ENCODE measurements at regions not wholly inside any gene's neighbourhood (a gene's known extent, or its start where the extent isn't known, plus 50 kb on each side); places are given as distances from the start of the nearest gene placed in this dataset.

DNA sequence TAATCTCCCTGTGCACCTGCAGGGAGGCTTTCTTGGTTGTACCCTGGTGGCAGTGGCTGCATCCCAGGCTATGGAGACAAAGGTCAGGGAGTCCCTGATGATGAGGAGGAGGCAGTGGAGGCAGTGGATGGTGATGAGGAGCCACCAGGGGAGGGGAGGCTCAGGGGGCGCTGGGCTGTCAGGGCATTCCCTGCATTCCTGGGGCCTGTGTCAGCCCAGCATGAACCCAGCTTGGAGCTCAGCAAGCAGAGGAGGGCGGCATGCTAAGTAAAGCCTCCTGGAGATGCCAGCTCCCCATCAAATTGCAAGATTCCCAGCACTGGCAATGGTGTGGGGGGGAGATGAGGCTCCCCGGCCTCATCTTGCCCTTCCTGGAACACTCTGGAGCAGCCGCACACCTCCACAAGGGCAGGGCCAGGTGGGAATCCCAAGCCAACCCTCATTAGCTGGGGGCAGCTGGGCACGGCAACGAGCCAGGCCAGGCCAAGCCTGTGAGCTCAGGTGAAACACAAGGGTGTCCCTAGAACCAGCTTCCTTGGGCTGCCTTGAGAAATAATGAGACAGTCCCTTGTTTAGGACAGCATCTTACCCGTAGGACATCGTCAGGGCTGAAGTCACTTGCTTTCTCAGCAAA is 469.5 kb downstream of the MATN1 start:
- Histone ChIP-seq H3K36me3 (replicated peaks; ENCODE audit: control insufficient read depth, insufficient read depth, low read length) (no peaks in the 10 kb centered on the region), H3K27me3 (ENCODE audit: control insufficient read depth, insufficient read depth, low read length) (no peaks in the 10 kb centered on the region; the same call in 1 of the 2 replicates), H3K4me3 (ENCODE audit: insufficient read depth, low read depth, low read length) (no peak overlapping the region)
- DNase-seq: peak; percentile 71

GRCh38 chr1:30253361-30253760 is 470.0 kb downstream of the MATN1 start:
- H3K36me3 ChIP-seq (replicated peaks; ENCODE audit: control insufficient read depth, insufficient read depth, low read length): no peaks in the 10 kb centered on the region
- no peak for DNase-seq
- no peak overlapping the region for H3K4me3 ChIP-seq (ENCODE audit: insufficient read depth, low read depth, low read length)

DNA sequence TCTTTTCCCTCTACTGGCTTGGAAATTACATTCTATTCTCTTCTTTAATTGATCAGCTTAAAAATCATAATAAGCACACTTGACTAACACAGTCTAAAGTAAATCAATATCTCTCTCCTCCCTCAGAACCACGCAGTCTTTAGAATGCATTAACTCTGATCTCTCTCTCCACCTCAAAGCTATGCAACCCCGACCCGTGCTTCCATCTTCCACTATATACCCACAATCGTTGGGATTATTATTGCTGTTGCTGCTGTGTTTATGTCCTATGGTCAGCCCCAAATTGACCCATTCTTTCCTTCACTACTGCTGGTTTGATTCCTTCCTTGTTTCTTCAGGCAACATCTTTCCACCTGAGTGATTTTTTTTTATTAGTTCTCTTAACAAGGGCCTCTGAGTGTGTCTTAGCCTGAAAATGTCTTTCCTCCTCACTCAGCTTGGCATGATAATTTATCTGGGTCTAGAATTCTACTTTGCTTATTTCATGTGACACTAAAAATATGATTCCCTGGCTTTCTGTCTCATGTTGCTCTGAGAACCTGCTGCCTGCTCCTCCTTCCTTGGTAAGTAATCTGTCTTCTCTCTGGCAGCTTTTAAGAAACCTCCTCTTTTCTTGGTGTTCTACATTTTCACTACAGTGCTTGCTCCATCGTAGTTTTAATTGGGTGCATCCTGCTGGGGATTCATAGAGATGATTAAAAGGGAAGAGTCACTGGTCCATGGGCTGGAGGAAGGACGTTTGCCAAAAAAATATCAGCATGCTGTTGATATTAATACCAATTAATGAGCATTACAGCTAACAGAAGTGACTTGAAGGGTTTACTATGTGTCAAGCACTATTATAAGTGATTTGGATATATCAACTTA is 472.2 kb downstream of the MATN1 start:
- Histone ChIP-seq H3K27me3 (ENCODE audit: control insufficient read depth, insufficient read depth, low read length) (no peaks in the 10 kb centered on the region), H3K4me3 (ENCODE audit: insufficient read depth, low read depth, low read length) (no peak overlapping the region), H3K36me3 (replicated peaks; ENCODE audit: control insufficient read depth, insufficient read depth, low read length) (no peaks in the 10 kb centered on the region)
- DNase-seq: no peak

More at GRCh38 chr1:30253361-30253760, 470.0 kb downstream of the MATN1 start:
- no peaks in the 10 kb centered on the region; the same call in 1 of the 2 replicates for H3K27me3 ChIP-seq (ENCODE audit: control insufficient read depth, insufficient read depth, low read length)

- Histone ChIP-seq H3K4me3 (ENCODE audit: insufficient read depth, low read depth, low read length) (no peak overlapping the region), H3K36me3 (replicated peaks; ENCODE audit: control insufficient read depth, insufficient read depth, low read length) (no peaks in the 10 kb centered on the region), H3K27me3 (ENCODE audit: control insufficient read depth, insufficient read depth, low read length) (no peaks in the 10 kb centered on the region)
- DNase-seq: no peak
Observed at GRCh38 chr1:30250338-30250983, 472.9 kb downstream of the MATN1 start.

GRCh38 chr1:30249446-30250337 is 473.7 kb downstream of the MATN1 start:
- Histone ChIP-seq H3K4me3 (ENCODE audit: insufficient read depth, low read depth, low read length) (no peak overlapping the region), H3K36me3 (replicated peaks; ENCODE audit: control insufficient read depth, insufficient read depth, low read length) (no peaks in the 10 kb centered on the region), H3K27me3 (ENCODE audit: control insufficient read depth, insufficient read depth, low read length) (no peaks in the 10 kb centered on the region)
- DNase-seq: no peak

GRCh38 chr1:30248774-30249173 is 474.6 kb downstream of the MATN1 start:
- no peak overlapping the region for H3K4me3 ChIP-seq (ENCODE audit: insufficient read depth, low read depth, low read length)
- no peaks in the 10 kb centered on the region for H3K36me3 ChIP-seq (replicated peaks; ENCODE audit: control insufficient read depth, insufficient read depth, low read length)
- no peak for DNase-seq
- H3K27me3 ChIP-seq (ENCODE audit: control insufficient read depth, insufficient read depth, low read length): no peaks in the 10 kb centered on the region

DNA sequence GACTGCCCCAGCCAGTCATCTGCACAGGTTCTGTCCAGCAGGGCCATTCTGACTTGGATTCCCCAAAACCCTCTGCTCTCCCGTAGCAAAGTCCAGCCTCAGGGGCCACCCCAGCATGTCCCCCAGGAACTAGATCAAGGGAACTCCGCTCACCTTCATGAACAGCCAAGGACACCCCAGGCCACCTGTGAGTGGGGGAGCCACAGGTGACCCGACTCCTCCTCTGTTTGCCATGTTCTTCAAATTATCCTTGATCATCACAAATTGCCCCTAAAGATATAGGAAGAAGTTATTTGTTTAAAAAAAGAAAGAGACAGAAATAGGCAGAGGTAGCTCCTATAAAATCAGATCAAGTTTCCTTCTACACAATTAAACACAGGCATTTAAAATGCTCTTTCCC is 475.0 kb downstream of the MATN1 start:
- Histone ChIP-seq H3K27me3 (ENCODE audit: control insufficient read depth, insufficient read depth, low read length) (no peaks in the 10 kb centered on the region), H3K36me3 (replicated peaks; ENCODE audit: control insufficient read depth, insufficient read depth, low read length) (no peaks in the 10 kb centered on the region), H3K4me3 (ENCODE audit: insufficient read depth, low read depth, low read length) (no peak overlapping the region)
- DNase-seq: no peak

DNA sequence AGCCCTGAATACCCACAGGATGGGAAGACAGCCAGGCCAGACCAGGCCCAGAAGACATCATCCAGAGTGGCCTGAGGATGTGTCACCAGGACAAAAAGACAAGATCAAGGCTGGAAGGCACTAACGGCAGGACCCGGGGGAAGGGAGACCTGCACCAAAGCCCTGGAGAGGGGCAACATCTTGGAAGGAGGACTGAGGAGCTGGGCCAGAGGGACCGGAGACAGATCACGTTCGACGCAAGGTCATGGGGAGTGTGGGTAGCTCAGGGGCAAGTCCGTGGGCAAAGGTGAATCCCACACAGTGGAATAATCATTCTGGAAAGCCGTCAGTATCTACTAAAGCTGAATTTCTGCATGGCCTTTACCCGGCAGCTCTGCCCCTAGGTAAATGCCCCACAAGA is 478.6 kb downstream of the MATN1 start:
- no peak for DNase-seq
- H3K36me3 ChIP-seq (replicated peaks; ENCODE audit: control insufficient read depth, insufficient read depth, low read length): no peaks in the 10 kb centered on the region
- H3K4me3 ChIP-seq (ENCODE audit: insufficient read depth, low read depth, low read length): no peak overlapping the region
- no peaks in the 10 kb centered on the region for H3K27me3 ChIP-seq (ENCODE audit: control insufficient read depth, insufficient read depth, low read length)

DNA sequence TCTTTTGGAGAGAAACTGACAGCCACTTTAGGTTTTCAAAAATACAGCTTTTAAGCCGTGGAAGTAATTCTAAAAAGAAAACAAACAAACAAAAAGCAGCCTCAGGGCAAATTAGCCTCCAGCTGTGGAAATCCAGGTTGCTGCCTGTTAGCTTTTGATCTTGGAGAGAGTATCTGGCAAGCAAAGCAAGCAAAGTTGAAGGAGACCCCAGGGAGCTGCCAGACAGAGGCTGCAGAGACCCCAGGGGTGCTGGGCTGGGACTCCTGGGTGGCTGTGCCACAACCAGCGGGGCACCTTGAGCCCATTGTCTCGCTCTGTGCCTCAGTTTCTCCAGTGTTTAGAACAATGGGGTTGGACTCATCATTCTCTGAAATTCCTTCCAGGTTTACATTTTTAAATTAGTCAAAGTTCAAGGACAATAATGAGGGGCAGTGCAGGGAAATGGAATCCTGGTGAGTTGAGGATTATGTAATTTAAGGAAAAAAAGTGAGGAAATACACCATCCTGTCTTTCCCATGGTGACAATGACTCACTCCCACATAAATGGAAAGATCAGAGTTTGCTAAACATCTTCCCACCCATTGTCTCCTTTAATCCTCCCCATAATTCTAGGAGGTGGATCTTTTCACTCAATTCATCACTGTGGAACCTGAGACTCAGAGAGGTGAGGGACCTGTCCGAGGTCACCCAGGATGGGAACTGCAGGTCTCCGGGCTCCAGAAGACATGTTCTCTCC is 480.5 kb downstream of the MATN1 start:
- H3K4me3 ChIP-seq (ENCODE audit: insufficient read depth, low read depth, low read length): no peak overlapping the region
- no peaks in the 10 kb centered on the region for H3K36me3 ChIP-seq (replicated peaks; ENCODE audit: control insufficient read depth, insufficient read depth, low read length)
- no peaks in the 10 kb centered on the region for H3K27me3 ChIP-seq (ENCODE audit: control insufficient read depth, insufficient read depth, low read length)
- no peak for DNase-seq

DNA sequence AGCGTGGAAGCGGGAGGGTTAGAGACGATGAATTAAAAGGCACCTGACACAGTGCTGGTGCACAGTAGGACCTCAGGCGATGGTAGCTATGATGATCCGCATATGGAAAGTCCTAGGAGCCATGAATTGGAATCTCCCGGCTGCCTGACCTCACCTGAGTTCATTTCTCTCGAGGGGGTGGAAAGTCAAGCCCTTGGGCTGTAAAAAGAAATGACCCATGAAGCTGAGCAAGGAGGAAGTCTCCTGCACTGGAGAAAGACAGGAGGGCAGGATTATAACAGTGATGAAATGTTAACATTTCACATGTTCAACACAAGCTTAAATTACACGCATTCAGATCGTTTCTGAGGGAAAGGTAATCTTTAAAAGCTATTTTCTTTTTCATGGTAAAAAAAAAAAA is 481.2 kb downstream of the MATN1 start:
- H3K4me3 ChIP-seq (ENCODE audit: insufficient read depth, low read depth, low read length): no peak overlapping the region
- H3K27me3 ChIP-seq (ENCODE audit: control insufficient read depth, insufficient read depth, low read length): no peaks in the 10 kb centered on the region
- no peak for DNase-seq
- no peaks in the 10 kb centered on the region for H3K36me3 ChIP-seq (replicated peaks; ENCODE audit: control insufficient read depth, insufficient read depth, low read length)

DNA sequence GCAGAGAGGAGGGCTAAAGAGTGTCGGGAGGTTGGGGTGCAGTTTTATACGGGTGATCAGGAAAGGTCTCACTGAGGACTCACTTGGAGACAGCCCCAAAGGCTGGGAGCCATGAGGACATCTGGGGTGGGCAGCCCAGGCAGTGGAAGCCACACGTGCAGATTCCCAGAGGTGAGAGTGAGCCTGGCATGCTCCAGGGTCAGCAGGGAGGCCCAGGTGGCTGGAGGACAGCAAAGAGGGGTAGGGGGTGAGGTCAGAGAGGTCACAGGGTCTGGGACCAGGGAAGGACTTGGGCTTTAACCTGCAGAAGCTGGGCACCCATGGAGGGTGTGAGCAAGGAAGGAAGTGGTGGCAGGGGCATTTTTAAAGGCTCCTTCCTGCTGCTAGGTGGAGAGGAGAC is 481.7 kb downstream of the MATN1 start:
- no peaks in the 10 kb centered on the region for H3K27me3 ChIP-seq (ENCODE audit: control insufficient read depth, insufficient read depth, low read length)
- DNase-seq: no peak

GRCh38 chr1:30234091-30234490 is 489.3 kb downstream of the MATN1 start:
- Histone ChIP-seq H3K4me3 (ENCODE audit: insufficient read depth, low read depth, low read length) (no peak overlapping the region), H3K27me3 (ENCODE audit: control insufficient read depth, insufficient read depth, low read length) (no peaks in the 10 kb centered on the region), H3K36me3 (replicated peaks; ENCODE audit: control insufficient read depth, insufficient read depth, low read length) (no peaks in the 10 kb centered on the region)
- DNase-seq: no peak

More for the DNA sequence above, 481.7 kb downstream of the MATN1 start:
- no peak overlapping the region for H3K4me3 ChIP-seq (ENCODE audit: insufficient read depth, low read depth, low read length)
- H3K36me3 ChIP-seq (replicated peaks; ENCODE audit: control insufficient read depth, insufficient read depth, low read length): no peaks in the 10 kb centered on the region

DNA sequence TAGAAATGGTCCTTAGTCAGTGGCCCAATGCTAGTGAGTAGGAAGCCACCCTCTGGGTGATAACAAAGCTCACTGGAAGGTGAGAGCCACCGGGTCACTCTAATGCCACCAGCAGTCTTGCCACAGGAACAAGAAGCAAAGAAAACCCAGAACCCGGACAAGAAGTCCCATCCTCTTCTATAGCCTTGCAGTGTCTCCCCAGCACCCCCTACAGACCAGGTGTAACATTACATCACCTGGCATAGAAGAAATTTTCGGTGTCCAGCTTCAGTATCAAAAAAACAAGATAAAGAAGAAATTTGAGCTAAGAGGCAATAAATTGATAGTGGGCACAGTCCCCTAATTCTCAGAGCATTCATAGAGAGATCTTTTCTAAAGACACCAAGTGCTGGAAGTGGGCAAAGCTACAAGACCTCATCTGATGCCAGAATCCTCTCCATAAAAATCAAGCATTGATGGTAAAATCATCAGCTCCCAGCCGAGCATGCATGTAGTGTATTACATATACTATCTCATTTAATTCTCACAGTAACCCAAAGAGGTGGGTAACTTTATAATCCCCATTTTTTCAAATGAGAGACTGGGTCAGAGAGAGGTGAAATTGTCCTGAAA is 491.0 kb downstream of the MATN1 start:
- H3K27me3 ChIP-seq (ENCODE audit: control insufficient read depth, insufficient read depth, low read length): no peaks in the 10 kb centered on the region
- H3K4me3 ChIP-seq (ENCODE audit: insufficient read depth, low read depth, low read length): no peak overlapping the region
- DNase-seq: peak; percentile 78
- no peaks in the 10 kb centered on the region for H3K36me3 ChIP-seq (replicated peaks; ENCODE audit: control insufficient read depth, insufficient read depth, low read length)

Measured in H7 (cell line).